GM12878 (cell line): ENCODE measurements at regions not wholly inside any gene's neighbourhood (a gene's known extent, or its start where the extent isn't known, plus 50 kb on each side); places are given as distances from the start of the nearest gene placed in this dataset.

Experiments
- ATAC-seq: fragments of 200-7000 bp; cut with Tn5 transposase; 3 replicates; pipeline ENCODE4 v1.9.1; 2020; ENCODE audit warnings: mild to moderate bottlenecking, moderate library complexity
- BruUV-seq: library from RNA; stranded (reverse); fragments of 400-500 nt; replicated peaks from 2 replicates; lab custom pipeline; 2021; lab: Mats Ljungman, UMichigan
- CTCF ChIA-PET: fragments of 300-600 bp; sonication (Branson Sonifier 250); formaldehyde crosslinking; extraction: SDS; loops from one replicate; lab custom pipeline; 2021; ENCODE audit warnings: inconsistent platforms; lab: Yijun Ruan, JAX
- POLR2A ChIA-PET: fragments of 350-600 bp; formaldehyde crosslinking; extraction: SDS; loops from one replicate; lab custom pipeline; 2021; ENCODE audit warnings: inconsistent platforms; lab: Charles Lee
- RAD21 ChIA-PET: fragments of 300-600 bp; sonication (Branson Sonifier 250); formaldehyde crosslinking; loops from one replicate; lab custom pipeline; 2023; ENCODE audit warnings: antibody characterized with exemption; ENCODE audit not compliant: unreplicated experiment; lab: Charles Lee
- SMC1A ChIA-PET: fragments of 300-600 bp; sonication (Branson Sonifier 250); formaldehyde crosslinking; loops from one replicate; lab custom pipeline; 2023; ENCODE audit not compliant: unreplicated experiment, uncharacterized antibody; lab: Charles Lee
- DNase-seq: peaks from one replicate; pipeline ENCODE4 v3.0.0-alpha.2; 2011; ENCODE audit warnings: low read depth, low spot score
- FAIRE-seq: peaks from 3 replicates; lab custom pipeline; 2011; peaks lifted over from hg19 to GRCh38; lab: Jason Lieb, UNC
- H2AFZ ChIP-seq: 2 replicates; pipeline ENCODE4 v1.6.0; 2011; ENCODE audit warnings: low read depth, low read length, control low read depth; ENCODE audit not compliant: control insufficient read depth
- H3K27ac ChIP-seq: 2 replicates; pipeline ENCODE4 v1.5.1; 2011; ENCODE audit warnings: control low read depth; ENCODE audit not compliant: control insufficient read depth, insufficient read depth
- H3K27me3 ChIP-seq, 2 experiments: replicated peaks in 1 of 2; 2 replicates each; pipeline versions ENCODE4 v1.6.0 to v1.6.1; 2011; ENCODE audit warnings: low read length in 1 of 2; ENCODE audit not compliant: control insufficient read depth in 2 of 2, insufficient read depth in 2 of 2
- H3K36me3 ChIP-seq, 2 experiments: 2 replicates each; pipeline ENCODE4 v1.5.1; 2011; ENCODE audit warnings: low read length in 1 of 2; ENCODE audit not compliant: control insufficient read depth in 2 of 2, insufficient read depth in 2 of 2
- H3K4me1 ChIP-seq: 2 replicates; pipeline ENCODE4 v1.6.1; 2011; ENCODE audit warnings: mild to moderate bottlenecking, low read length, moderate library complexity, mixed read lengths; ENCODE audit not compliant: control insufficient read depth, insufficient read depth
- H3K4me2 ChIP-seq: 2 replicates; pipeline ENCODE4 v1.6.0; 2011; ENCODE audit warnings: control low read depth; ENCODE audit not compliant: control insufficient read depth, insufficient read depth
- H3K4me3 ChIP-seq: fragments of 200-600 bp; sonication (generic); 2 replicates; pipeline ENCODE4 v1.5.1; 2016
- H3K79me2 ChIP-seq: 2 replicates; pipeline ENCODE4 v1.6.0; 2011; ENCODE audit warnings: low read length; ENCODE audit not compliant: control insufficient read depth, insufficient read depth
- H3K9ac ChIP-seq: 2 replicates; pipeline ENCODE4 v1.8.0; 2011; ENCODE audit warnings: low read length, control low read depth, mixed read lengths; ENCODE audit not compliant: control insufficient read depth, insufficient read depth
- H3K9me3 ChIP-seq: replicated peaks from 3 replicates; pipeline ENCODE4 v1.5.1; 2011; ENCODE audit warnings: mild to moderate bottlenecking, low read length; ENCODE audit not compliant: control insufficient read depth, insufficient read depth
- H4K20me1 ChIP-seq: 2 replicates; pipeline ENCODE4 v1.6.0; 2011; ENCODE audit not compliant: control insufficient read depth, insufficient read depth
- BCL11A ChIP-seq: IDR thresholded peaks from 2 replicates; pipeline ENCODE4 v1.6.1; 2011; ENCODE audit warnings: low read depth, low read length
- GATAD2B ChIP-seq: fragments of 450-650 bp; conservative IDR thresholded peaks from 2 replicates; pipeline ENCODE4 v1.6.1; 2017; ENCODE audit warnings: low read depth, mild to moderate bottlenecking, moderate library complexity
- JUNB ChIP-seq: IDR thresholded peaks from 2 replicates; pipeline ENCODE4 v1.6.1; 2016; ENCODE audit warnings: antibody characterized with exemption, mild to moderate bottlenecking
- KLF5 ChIP-seq: fragments of 450-650 bp; IDR thresholded peaks from 2 replicates; pipeline ENCODE4 v1.6.1; 2014; ENCODE audit warnings: mild to moderate bottlenecking; ENCODE audit not compliant: partially characterized antibody
- MAX ChIP-seq: IDR thresholded peaks from 2 replicates; pipeline ENCODE4 v1.6.1; 2012; ENCODE audit warnings: low read depth, low read length, improper control_type of control experiment
- PKNOX1 ChIP-seq: fragments of 450-650 bp; IDR thresholded peaks from 2 replicates; pipeline ENCODE4 v1.6.1; 2016; ENCODE audit warnings: mild to moderate bottlenecking
- WRNIP1 ChIP-seq: IDR thresholded peaks from 2 replicates; pipeline ENCODE4 v1.6.1; 2011; ENCODE audit warnings: low read depth, low read length, improper control_type of control experiment, borderline replicate concordance
- ZNF622 ChIP-seq: fragments of 450-650 bp; IDR thresholded peaks from 2 replicates; pipeline ENCODE4 v1.6.1; 2017; ENCODE audit warnings: mild to moderate bottlenecking, inconsistent platforms
- ZNF687 ChIP-seq: fragments of 450-650 bp; IDR thresholded peaks from 2 replicates; pipeline ENCODE4 v1.6.1; 2017; ENCODE audit warnings: mild to moderate bottlenecking, moderate library complexity
- WGBS: methylation state at CpG from one replicate; pipeline ENCODE4 v1.1.6; 2016; ENCODE audit warnings: low lambda C conversion rate; ENCODE audit not compliant: insufficient replicate concordance, insufficient coverage; ENCODE audit errors: missing lambda C conversion rate; 5-methylcytosine and 5-hydroxymethylcytosine counted together
- in situ Hi-C: fragments of 300-500 bp; cut with MboI; formaldehyde crosslinking; loops from 9 replicates; pipeline ENCODE4 v1.14.3; 2018; ENCODE audit warnings: mixed read lengths
- intact Hi-C: fragments of 100-400 bp; cut with micrococcal nuclease; formaldehyde crosslinking; loops from one replicate; pipeline ENCODE4 v1.14.2; 2022; ENCODE audit not compliant: unreplicated experiment
- TF ChIP-seq, protein P1 (sequence below): IDR thresholded peaks from 2 replicates; pipeline ENCODE4 v1.6.1; 2011; ENCODE audit warnings: low read depth, mild to moderate bottlenecking, low read length, moderate library complexity, borderline replicate concordance; ENCODE audit errors: extremely low read depth

GRCh38 chr2:8589721-8590120, 92.1 kb upstream of the ID2 start:
- 0% methylated on average over 1 of the region's 1 CpG for WGBS
- no peaks in the 10 kb centered on the region for H3K9me3 ChIP-seq
- no peaks in the 10 kb centered on the region for H4K20me1 ChIP-seq
- H3K36me3 ChIP-seq, result no peaks in the 10 kb centered on the region
- H3K9ac ChIP-seq, result no peak overlapping the region
- TF ChIP-seq ZNF622 (no peak), GATAD2B (no peak), PKNOX1 (no peak), KLF5 (no peak)
- ChIA-PET SMC1A (interaction anchor here (0.7 to 1.4 kb wide), 2 partner anchors 13 to 39 kb away, joined by 3 to 5 read pairs; no protein-coding TSS in a partner anchor), CTCF (no interaction called here), RAD21 (no interaction called here), POLR2A (no interaction called here)
- no peak overlapping the region for H3K4me2 ChIP-seq
- H3K79me2 ChIP-seq, result no peaks in the 10 kb centered on the region
- intact Hi-C loops (no loop called here), in situ Hi-C loops (no loop called here)
- ATAC-seq (no peak), FAIRE-seq (no peak), DNase-seq (no peak)
- H3K4me3 ChIP-seq, result no peak overlapping the region
- BruUV-seq, result no TSS peak
- no peak overlapping the region for H3K27ac ChIP-seq
- H2AFZ ChIP-seq, result no peak overlapping the region
- peaks cover 12% of the 10 kb centered on the region for H3K4me1 ChIP-seq
- no peaks in the 10 kb centered on the region; a peak in 1 of 4 replicates for H3K27me3 ChIP-seq

GRCh38 chr2:8590938-8591337, 90.9 kb upstream of the ID2 start:
- FAIRE-seq (no peak), DNase-seq (no peak), ATAC-seq (no peak)
- no peaks in the 10 kb centered on the region for H3K36me3 ChIP-seq
- no peak overlapping the region for H3K27ac ChIP-seq
- no TSS peak for BruUV-seq
- no peak overlapping the region for H3K4me3 ChIP-seq
- POLR2A ChIA-PET, result interaction anchor here (0.6 to 2.3 kb wide), 6 partner anchors 10 to 1028 kb away, joined by 3 to 7 read pairs (median 4); no protein-coding TSS in a partner anchor
- CTCF ChIA-PET, result interaction anchor here (0.6 to 1.2 kb wide), 2 partner anchors 14 to 88 kb away, joined by 3 read pairs; no protein-coding TSS in a partner anchor
- in situ Hi-C loops (no loop called here), intact Hi-C loops (no loop called here)
- no peaks in the 10 kb centered on the region for H4K20me1 ChIP-seq
- RAD21 ChIA-PET, result interaction anchor here (0.6 to 1.7 kb wide), 3 partner anchors 12 to 199 kb away, joined by 3 to 7 read pairs (median 3); no protein-coding TSS in a partner anchor
- H2AFZ ChIP-seq, result no peak overlapping the region
- H3K4me1 ChIP-seq, result peaks cover 7% of the 10 kb centered on the region
- WGBS, result 69% methylated on average over 6 of the region's 6 CpGs
- H3K4me2 ChIP-seq, result no peak overlapping the region
- H3K79me2 ChIP-seq, result no peaks in the 10 kb centered on the region
- no peak overlapping the region for H3K9ac ChIP-seq
- no peaks in the 10 kb centered on the region; a peak in 1 of 4 replicates for H3K27me3 ChIP-seq
- no peaks in the 10 kb centered on the region for H3K9me3 ChIP-seq
- SMC1A ChIA-PET, result interaction anchor here (0.8 to 2.4 kb wide), 4 partner anchors 15 to 90 kb away, joined by 4 to 12 read pairs (median 4); no protein-coding TSS in a partner anchor
- TF ChIP-seq, protein P1, sequence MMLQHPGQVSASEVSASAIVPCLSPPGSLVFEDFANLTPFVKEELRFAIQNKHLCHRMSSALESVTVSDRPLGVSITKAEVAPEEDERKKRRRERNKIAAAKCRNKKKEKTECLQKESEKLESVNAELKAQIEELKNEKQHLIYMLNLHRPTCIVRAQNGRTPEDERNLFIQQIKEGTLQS, result no peak
- TF ChIP-seq KLF5 (no peak), MAX (no peak), WRNIP1 (no peak), JUNB (no peak), BCL11A (no peak), ZNF687 (no peak)
